HepG2 (cell line): ENCODE measurements at regions not wholly inside any gene's neighbourhood (a gene's known extent, or its start where the extent isn't known, plus 50 kb on each side); places are given as distances from the start of the nearest gene placed in this dataset.

ENCODE experiments used
- ATAC-seq: fragments of 200-7000 bp; cut with Tn5 transposase; 3 replicates; pipeline ENCODE4 v1.9.1; 2020; ENCODE audit warnings: mild to moderate bottlenecking, moderate library complexity
- BruUV-seq: library from RNA; stranded (reverse); fragments of 400-500 nt; replicated peaks from 2 replicates; lab custom pipeline; 2021; lab: Mats Ljungman, UMichigan
- CTCF ChIA-PET: fragments of 300-600 bp; formaldehyde crosslinking; extraction: SDS; loops from one replicate; lab custom pipeline; 2021; ENCODE audit warnings: low total read pairs, inconsistent platforms, low intra/inter-chr PET ratio; lab: Yijun Ruan, JAX
- POLR2A ChIA-PET: fragments of 350-600 bp; sonication (Branson Sonifier 250); formaldehyde crosslinking; loops from one replicate; lab custom pipeline; 2020; ENCODE audit warnings: antibody characterized with exemption, inconsistent platforms; lab: Yijun Ruan, JAX
- DNase-seq: peaks from one replicate; pipeline ENCODE4 v3.0.0-alpha.2; 2015; ENCODE audit warnings: low spot score
- FAIRE-seq: peaks from 3 replicates; lab custom pipeline; 2011; peaks lifted over from hg19 to GRCh38; lab: Jason Lieb, UNC
- H2AFZ ChIP-seq: one replicate; pipeline ENCODE4 v1.6.1; 2011; ENCODE audit warnings: low read length, inconsistent platforms
- H3K27ac ChIP-seq: fragments of 300-600 bp; 3 replicates; pipeline ENCODE4 v1.8.0; 2011; ENCODE audit warnings: mixed run types, mild to moderate bottlenecking, mixed read lengths, low read length, inconsistent platforms; ENCODE audit not compliant: insufficient read depth; ENCODE audit errors: extremely low read length
- H3K27me3 ChIP-seq, 2 experiments: fragments of 200-600 bp in 1 of 2; 2 replicates in 1 of 2; 3 replicates in 1 of 2; pipeline versions ENCODE4 v1.6.0 to v1.8.0; 2011; ENCODE audit warnings: low read length in 2 of 2, mild to moderate bottlenecking in 2 of 2, moderate library complexity in 2 of 2, inconsistent platforms in 1 of 2; ENCODE audit not compliant: insufficient read depth in 2 of 2, control insufficient read depth in 1 of 2
- H3K36me3 ChIP-seq, 2 experiments: fragments of 200-600 bp in 1 of 2; replicated peaks in 1 of 2; 2 replicates in 1 of 2; 3 replicates in 1 of 2; pipeline versions ENCODE4 v1.5.1 to v1.8.0; 2011; ENCODE audit warnings: low read length in 2 of 2, inconsistent platforms in 1 of 2; ENCODE audit not compliant: insufficient read depth in 2 of 2, control insufficient read depth in 1 of 2
- H3K4me1 ChIP-seq: 2 replicates; pipeline ENCODE4 v1.5.1; 2012; ENCODE audit warnings: low read length, inconsistent platforms; ENCODE audit not compliant: insufficient read depth
- H3K4me2 ChIP-seq: 2 replicates; pipeline ENCODE4 v1.6.0; 2011; ENCODE audit warnings: low read depth, low read length, inconsistent platforms
- H3K4me3 ChIP-seq, 3 experiments: fragments of 200-600 bp in 1 of 3; sonication (generic), shearing (Covaris generic) in 1 of 3; replicated peaks in 1 of 3; 2 replicates each; pipeline ENCODE4 v1.5.1; 2011 to 2016; ENCODE audit warnings: low read length in 3 of 3, inconsistent platforms in 2 of 3, low read depth in 2 of 3, mild to moderate bottlenecking in 2 of 3, control low read depth in 1 of 3, mixed read lengths in 1 of 3; ENCODE audit not compliant: insufficient read depth in 1 of 3
- H3K79me2 ChIP-seq: one replicate; pipeline ENCODE4 v1.6.1; 2011; ENCODE audit warnings: low read length, inconsistent platforms; ENCODE audit not compliant: insufficient read depth
- H3K9ac ChIP-seq: 2 replicates; pipeline ENCODE4 v1.6.0; 2011; ENCODE audit warnings: mild to moderate bottlenecking, low read depth, low read length, inconsistent platforms; ENCODE audit not compliant: insufficient read depth
- H3K9me3 ChIP-seq: 2 replicates; pipeline ENCODE4 v1.5.1; 2012; ENCODE audit warnings: mild to moderate bottlenecking, low read length
- H4K20me1 ChIP-seq: 2 replicates; pipeline ENCODE4 v1.6.0; 2011; ENCODE audit warnings: inconsistent platforms, mild to moderate bottlenecking, low read length, moderate library complexity; ENCODE audit not compliant: insufficient read depth
- ARNT2 ChIP-seq: sonication (generic); formaldehyde crosslinking; IDR thresholded peaks from 2 replicates; pipeline ENCODE4 v1.8.0; 2022; ENCODE audit warnings: mild to moderate bottlenecking, low read depth, missing genetic modification reagents, moderate library complexity
- CBX5 ChIP-seq: sonication (generic); formaldehyde crosslinking; IDR thresholded peaks from 2 replicates; pipeline ENCODE4 v1.4.0; 2020; ENCODE audit warnings: missing genetic modification reagents, borderline replicate concordance
- ELF1 ChIP-seq: sonication (generic); formaldehyde crosslinking; IDR thresholded peaks from 2 replicates; pipeline ENCODE4 v1.4.0; 2020; ENCODE audit warnings: missing genetic modification reagents
- RARA ChIP-seq: IDR thresholded peaks from 2 replicates; pipeline ENCODE4 v1.6.1; 2016; ENCODE audit warnings: missing genetic modification reagents, missing compliant biosample characterization
- SMC3 ChIP-seq: IDR thresholded peaks from 2 replicates; pipeline ENCODE4 v1.6.1; 2011; ENCODE audit warnings: low read length, improper control_type of control experiment
- ZNF343 ChIP-seq: sonication (generic); formaldehyde crosslinking; IDR thresholded peaks from 2 replicates; pipeline ENCODE4 v1.4.0; 2020; ENCODE audit warnings: mild to moderate bottlenecking, missing genetic modification reagents
- ZNF75D ChIP-seq: sonication (generic); formaldehyde crosslinking; IDR thresholded peaks from 2 replicates; pipeline ENCODE4 v1.8.1; 2023; ENCODE audit warnings: missing genetic modification reagents, mild to moderate bottlenecking, borderline replicate concordance
- ZNF788 ChIP-seq: sonication (generic); formaldehyde crosslinking; IDR thresholded peaks from 2 replicates; pipeline ENCODE4 v1.5.0; 2020; ENCODE audit warnings: mild to moderate bottlenecking, missing genetic modification reagents, borderline replicate concordance
- WGBS: methylation state at CpG from one replicate; pipeline ENCODE4 v1.1.6; 2017; ENCODE audit warnings: low lambda C conversion rate; 5-methylcytosine and 5-hydroxymethylcytosine counted together
- in situ Hi-C: cut with HindIII; loops from 2 replicates; pipeline ENCODE4 v1.10.0; 2017; ENCODE audit warnings: low pct_unique_long_range_greater_than_20kb; ENCODE audit not compliant: extremely low pct_ligation_motif_present
- intact Hi-C: fragments of 100-400 bp; cut with micrococcal nuclease; formaldehyde crosslinking; loops from one replicate; pipeline ENCODE4 v1.10.0; 2022; ENCODE audit not compliant: unreplicated experiment
- TF ChIP-seq, protein P1 (sequence below): sonication (generic); formaldehyde crosslinking; IDR thresholded peaks from 2 replicates; pipeline ENCODE4 v1.8.1; 2023; ENCODE audit warnings: mild to moderate bottlenecking, missing genetic modification reagents

DNA sequence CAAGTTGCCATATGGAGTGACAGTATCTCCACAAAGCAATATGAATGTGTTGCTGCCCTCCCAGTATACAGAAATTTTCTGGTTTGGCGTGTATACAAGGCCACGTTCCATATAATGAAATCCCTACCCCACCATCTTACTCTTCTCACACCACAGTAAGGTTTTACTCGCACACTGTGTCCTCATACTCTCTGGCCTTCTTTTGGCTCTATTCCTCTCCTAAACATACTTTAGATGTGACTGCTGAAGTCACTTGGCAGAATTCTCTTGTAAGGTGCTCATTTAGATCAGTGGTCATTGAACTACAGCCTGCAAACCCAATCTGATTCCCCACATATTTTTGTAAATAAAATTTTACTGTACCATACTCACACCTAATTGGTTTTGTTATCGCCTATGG lies 123.2 kb downstream of the RFPL4B start:
- no peak for FAIRE-seq
- H2AFZ ChIP-seq: no peak overlapping the region
- POLR2A ChIA-PET: no interaction called here
- no peak overlapping the region for H3K9ac ChIP-seq
- no peaks in the 10 kb centered on the region for H3K36me3 ChIP-seq
- no peak overlapping the region for H3K4me3 ChIP-seq
- H3K4me2 ChIP-seq: no peak overlapping the region
- DNase-seq: no peak
- no peak for ATAC-seq
- intact Hi-C loops (no loop called here), in situ Hi-C loops (no loop called here)
- no peak for TF ChIP-seq SMC3
- no peak for TF ChIP-seq ZNF788 (CRISPR knock-in tag)
- TF ChIP-seq CBX5 (CRISPR knock-in tag): no peak
- no peak for TF ChIP-seq ARNT2 (CRISPR knock-in tag)
- TF ChIP-seq ELF1 (CRISPR knock-in tag): no peak
- TF ChIP-seq RARA (CRISPR knock-in tag): no peak
- TF ChIP-seq ZNF75D (CRISPR knock-in tag): no peak
- TF ChIP-seq ZNF343 (CRISPR knock-in tag): no peak
- TF ChIP-seq, protein P1, sequence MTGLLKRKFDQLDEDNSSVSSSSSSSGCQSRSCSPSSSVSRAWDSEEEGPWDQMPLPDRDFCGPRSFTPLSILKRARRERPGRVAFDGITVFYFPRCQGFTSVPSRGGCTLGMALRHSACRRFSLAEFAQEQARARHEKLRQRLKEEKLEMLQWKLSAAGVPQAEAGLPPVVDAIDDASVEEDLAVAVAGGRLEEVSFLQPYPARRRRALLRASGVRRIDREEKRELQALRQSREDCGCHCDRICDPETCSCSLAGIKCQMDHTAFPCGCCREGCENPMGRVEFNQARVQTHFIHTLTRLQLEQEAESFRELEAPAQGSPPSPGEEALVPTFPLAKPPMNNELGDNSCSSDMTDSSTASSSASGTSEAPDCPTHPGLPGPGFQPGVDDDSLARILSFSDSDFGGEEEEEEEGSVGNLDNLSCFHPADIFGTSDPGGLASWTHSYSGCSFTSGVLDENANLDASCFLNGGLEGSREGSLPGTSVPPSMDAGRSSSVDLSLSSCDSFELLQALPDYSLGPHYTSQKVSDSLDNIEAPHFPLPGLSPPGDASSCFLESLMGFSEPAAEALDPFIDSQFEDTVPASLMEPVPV (CRISPR knock-in tag): no peak
- no peaks in the 10 kb centered on the region for H3K79me2 ChIP-seq
- BruUV-seq: no TSS peak
- no peaks in the 10 kb centered on the region for H3K9me3 ChIP-seq
- H3K27me3 ChIP-seq: no peaks in the 10 kb centered on the region
- WGBS: 37% methylated on average over 4 of the region's 4 CpGs
- H4K20me1 ChIP-seq: no peaks in the 10 kb centered on the region
- H3K27ac ChIP-seq: no peak overlapping the region
- H3K4me1 ChIP-seq: no peaks in the 10 kb centered on the region
- CTCF ChIA-PET: no interaction called here
